NB4 (cell line): ENCODE measurements at regions not wholly inside any gene's neighbourhood (a gene's known extent, or its start where the extent isn't known, plus 50 kb on each side); places are given as distances from the start of the nearest gene placed in this dataset.

Source experiments
- DNase-seq: peaks from one replicate; pipeline ENCODE4 v3.0.0; 2010; ENCODE audit warnings: low read depth
- H3K4me3 ChIP-seq: one replicate; pipeline ENCODE4 v1.5.1; 2011; ENCODE audit warnings: mild to moderate bottlenecking, low read depth, low read length, moderate library complexity
- MYC ChIP-seq: IDR thresholded peaks from 2 replicates; pipeline ENCODE4 v1.6.1; 2011; ENCODE audit warnings: low read depth, low read length
- POLR2A ChIP-seq: IDR thresholded peaks from 2 replicates; pipeline ENCODE4 v1.6.1; 2011; ENCODE audit warnings: mild to moderate bottlenecking; ENCODE audit not compliant: insufficient read length; ENCODE audit errors: extremely low read depth
- TF ChIP-seq, protein P1 (sequence below): IDR thresholded peaks from one replicate; pipeline ENCODE4 v1.5.1; 2012; ENCODE audit warnings: low read depth, low read length
- TF ChIP-seq, protein P2 (sequence below): IDR thresholded peaks from 2 replicates; pipeline ENCODE4 v1.6.1; 2011; ENCODE audit warnings: low read depth, low read length

- DNase-seq = no peak
- no peak overlapping the region for H3K4me3 ChIP-seq
- TF ChIP-seq, protein P1, sequence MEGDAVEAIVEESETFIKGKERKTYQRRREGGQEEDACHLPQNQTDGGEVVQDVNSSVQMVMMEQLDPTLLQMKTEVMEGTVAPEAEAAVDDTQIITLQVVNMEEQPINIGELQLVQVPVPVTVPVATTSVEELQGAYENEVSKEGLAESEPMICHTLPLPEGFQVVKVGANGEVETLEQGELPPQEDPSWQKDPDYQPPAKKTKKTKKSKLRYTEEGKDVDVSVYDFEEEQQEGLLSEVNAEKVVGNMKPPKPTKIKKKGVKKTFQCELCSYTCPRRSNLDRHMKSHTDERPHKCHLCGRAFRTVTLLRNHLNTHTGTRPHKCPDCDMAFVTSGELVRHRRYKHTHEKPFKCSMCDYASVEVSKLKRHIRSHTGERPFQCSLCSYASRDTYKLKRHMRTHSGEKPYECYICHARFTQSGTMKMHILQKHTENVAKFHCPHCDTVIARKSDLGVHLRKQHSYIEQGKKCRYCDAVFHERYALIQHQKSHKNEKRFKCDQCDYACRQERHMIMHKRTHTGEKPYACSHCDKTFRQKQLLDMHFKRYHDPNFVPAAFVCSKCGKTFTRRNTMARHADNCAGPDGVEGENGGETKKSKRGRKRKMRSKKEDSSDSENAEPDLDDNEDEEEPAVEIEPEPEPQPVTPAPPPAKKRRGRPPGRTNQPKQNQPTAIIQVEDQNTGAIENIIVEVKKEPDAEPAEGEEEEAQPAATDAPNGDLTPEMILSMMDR = no peak
- TF ChIP-seq MYC = no peak
- TF ChIP-seq POLR2A = no peak
- TF ChIP-seq, protein P2, sequence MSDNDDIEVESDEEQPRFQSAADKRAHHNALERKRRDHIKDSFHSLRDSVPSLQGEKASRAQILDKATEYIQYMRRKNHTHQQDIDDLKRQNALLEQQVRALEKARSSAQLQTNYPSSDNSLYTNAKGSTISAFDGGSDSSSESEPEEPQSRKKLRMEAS = no peak
These were observed 212.4 kb downstream of the PCDH7 start for GRCh38 chr4:30932581-30932980.

DNA sequence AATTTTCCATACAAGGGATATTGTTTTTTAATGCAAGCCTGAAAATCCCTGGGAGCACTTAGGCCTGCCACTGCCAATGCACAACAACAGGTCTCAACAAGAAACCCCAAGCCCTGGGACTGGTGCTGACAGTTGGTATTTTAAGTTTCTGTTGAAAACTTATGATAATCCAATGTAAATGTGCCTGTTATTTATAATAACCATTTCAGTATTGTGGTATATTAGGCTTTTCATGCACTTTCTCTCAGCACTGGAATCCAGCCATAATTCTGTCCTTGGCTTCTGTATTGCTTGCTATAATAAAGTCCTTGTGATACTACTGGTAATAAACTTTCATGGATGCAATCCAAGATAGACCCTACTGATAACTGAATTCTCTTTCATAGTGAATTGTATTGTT lies 218.9 kb downstream of the PCDH7 start:
- H3K4me3 ChIP-seq = no peak overlapping the region
- no peak for DNase-seq
- TF ChIP-seq, protein P2 = no peak
- TF ChIP-seq MYC (no peak), POLR2A (no peak)
- TF ChIP-seq, protein P1 = no peak

GRCh38 chr4:30939684-30940083 lies 219.5 kb downstream of the PCDH7 start:
- DNase-seq = no peak
- H3K4me3 ChIP-seq = no peak overlapping the region
- TF ChIP-seq MYC (no peak), POLR2A (no peak)
- TF ChIP-seq, protein P2 = no peak
- TF ChIP-seq, protein P1 = no peak

DNA sequence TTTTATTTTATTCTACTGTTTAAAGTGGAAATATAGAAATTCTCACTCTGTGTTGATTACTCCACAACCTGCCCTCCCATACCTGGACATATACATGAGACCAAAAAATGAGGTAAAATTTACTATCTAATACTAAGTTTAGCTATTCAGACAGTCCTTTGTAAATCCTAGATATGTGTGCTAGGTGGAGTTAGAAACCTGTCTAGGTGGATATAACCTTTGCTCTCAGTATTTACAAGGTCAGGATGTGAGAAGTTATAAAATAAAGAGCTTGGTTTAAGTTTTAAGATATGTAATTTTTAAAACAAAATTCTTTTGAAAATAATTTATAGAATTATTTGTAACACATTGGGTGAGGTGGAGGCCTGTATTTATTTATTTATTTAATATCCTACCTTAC lies 221.5 kb downstream of the PCDH7 start:
- TF ChIP-seq POLR2A (no peak), MYC (no peak)
- TF ChIP-seq, protein P1 = no peak
- TF ChIP-seq, protein P2 = no peak
- DNase-seq = no peak
- no peak overlapping the region for H3K4me3 ChIP-seq

GRCh38 chr4:30943356-30943755 lies 223.2 kb downstream of the PCDH7 start:
- no peak for TF ChIP-seq MYC
- TF ChIP-seq, protein P2 = no peak
- TF ChIP-seq, protein P1 = no peak
- no peak for TF ChIP-seq POLR2A
- no peak for DNase-seq
- H3K4me3 ChIP-seq = no peak overlapping the region

DNA sequence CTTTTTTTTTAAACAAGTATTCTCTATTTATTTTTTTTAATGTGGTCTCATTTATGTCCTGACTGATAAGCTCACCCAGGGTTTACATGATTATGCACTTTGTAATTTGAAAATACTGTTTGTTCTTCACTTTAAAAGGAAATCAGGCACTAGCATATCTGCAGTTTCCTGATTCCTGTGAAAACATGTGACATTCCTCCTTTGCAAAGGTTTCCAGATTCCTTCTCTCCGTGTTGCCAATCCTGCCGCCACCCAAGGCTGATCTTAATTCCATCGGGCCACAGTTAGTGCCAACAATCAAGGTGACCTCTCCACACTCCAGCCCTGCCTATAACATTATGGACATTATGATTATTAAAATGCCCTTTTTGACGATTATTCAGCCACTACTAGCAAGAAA lies 225.4 kb downstream of the PCDH7 start:
- TF ChIP-seq MYC (no peak), POLR2A (no peak)
- TF ChIP-seq, protein P1 = no peak
- TF ChIP-seq, protein P2 = no peak
- no peak overlapping the region for H3K4me3 ChIP-seq
- no peak for DNase-seq
